ENCODE measurements at regions not wholly inside any gene's neighbourhood (a gene's known extent, or its start where the extent isn't known, plus 50 kb on each side); places are given as distances from the start of the nearest gene placed in this dataset.

DNA sequence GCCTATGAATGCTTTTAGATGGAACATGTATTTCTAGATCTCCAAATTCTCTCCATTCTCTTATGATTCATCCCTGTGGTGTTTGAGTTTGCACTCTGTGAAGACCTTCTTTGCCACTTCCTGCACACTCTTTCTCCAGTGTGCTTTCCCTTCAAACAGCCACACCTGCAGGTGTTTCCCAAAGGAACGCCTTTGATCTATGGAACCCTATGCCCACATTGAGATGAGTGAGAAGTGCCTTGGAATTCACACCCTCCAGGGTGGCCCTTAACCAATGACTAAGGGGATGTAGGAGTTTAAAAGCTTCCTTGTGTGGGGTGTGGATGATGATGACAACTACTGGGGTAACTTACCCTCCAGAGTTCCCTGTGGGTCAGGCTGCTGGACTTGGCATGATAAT is 570.1 kb downstream of the DHX35 start:
- TF ChIP-seq EZH2 (IDR thresholded peaks at IDR 0.05; ENCODE audit: borderline replicate concordance, low read length) (no peak), CTCF (IDR thresholded peaks at IDR 0.05; ENCODE audit: low read length) (no peak)
- Histone ChIP-seq H3K9me2 (ENCODE audit: low read depth, low read length) (no peaks in the 10 kb centered on the region), H3K27ac (ENCODE audit: low read depth, low read length, poor library complexity, severe bottlenecking) (no peak overlapping the region), H3F3A (ENCODE audit: insufficient read depth, low read length) (no peaks in the 10 kb centered on the region), H3K9me3 (ENCODE audit: low read length) (no peaks in the 10 kb centered on the region), H3K27me3 (ENCODE audit: insufficient read depth, low read length) (no peaks in the 10 kb centered on the region), H3K36me3 (ENCODE audit: insufficient read depth, low read length) (no peaks in the 10 kb centered on the region), H3K4me2 (ENCODE audit: low read length) (no peak overlapping the region), H3K4me1 (ENCODE audit: insufficient read depth, low read length, severe bottlenecking) (no peaks in the 10 kb centered on the region), H3K4me3 (ENCODE audit: low read depth, low read length, poor library complexity, severe bottlenecking) (no peak overlapping the region), H2AFZ (ENCODE audit: low read length) (no peak overlapping the region), H3K9ac (ENCODE audit: low read length) (no peak overlapping the region), H3K79me2 (ENCODE audit: insufficient read depth, low read length) (no peaks in the 10 kb centered on the region), H4K20me1 (ENCODE audit: insufficient read depth, low read length) (no peaks in the 10 kb centered on the region)

DNA sequence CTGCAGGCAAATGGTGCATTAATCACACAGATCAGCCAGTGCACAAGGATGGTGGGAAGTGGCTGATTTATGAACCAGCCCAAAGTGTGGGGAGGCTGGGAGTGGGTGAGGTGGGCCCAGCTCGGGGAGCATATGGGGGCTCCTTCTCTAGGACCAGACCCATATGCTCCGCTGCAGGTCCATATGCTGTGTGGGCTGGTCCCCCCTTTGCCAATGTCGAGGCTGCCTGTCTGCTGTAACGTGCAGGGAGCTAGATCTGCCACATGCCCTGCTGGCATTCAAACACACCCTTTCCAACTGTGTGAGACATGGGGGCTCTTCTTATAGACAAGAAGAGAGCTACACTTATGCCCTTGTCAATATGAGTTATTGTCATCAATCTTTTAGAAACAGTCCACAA is 566.3 kb downstream of the DHX35 start:
- Histone ChIP-seq H3K27me3 (ENCODE audit: insufficient read depth, low read length) (no peaks in the 10 kb centered on the region), H3K9ac (ENCODE audit: low read length) (no peak overlapping the region), H3K4me2 (ENCODE audit: low read length) (no peak overlapping the region), H3K4me3 (ENCODE audit: low read depth, low read length, poor library complexity, severe bottlenecking) (no peak overlapping the region), H3K79me2 (ENCODE audit: insufficient read depth, low read length) (no peaks in the 10 kb centered on the region), H3K27ac (ENCODE audit: low read depth, low read length, poor library complexity, severe bottlenecking) (no peak overlapping the region), H3K9me2 (ENCODE audit: low read depth, low read length) (no peaks in the 10 kb centered on the region), H3K36me3 (ENCODE audit: insufficient read depth, low read length) (no peaks in the 10 kb centered on the region), H3K4me1 (ENCODE audit: insufficient read depth, low read length, severe bottlenecking) (no peaks in the 10 kb centered on the region), H4K20me1 (ENCODE audit: insufficient read depth, low read length) (no peaks in the 10 kb centered on the region), H3K9me3 (ENCODE audit: low read length) (no peaks in the 10 kb centered on the region), H2AFZ (ENCODE audit: low read length) (no peak overlapping the region), H3F3A (ENCODE audit: insufficient read depth, low read length) (no peaks in the 10 kb centered on the region)
- no peak for TF ChIP-seq EZH2 (IDR thresholded peaks at IDR 0.05; ENCODE audit: borderline replicate concordance, low read length)
- TF ChIP-seq CTCF (IDR thresholded peaks at IDR 0.05; ENCODE audit: low read length) = no peak

GRCh38 chr20:39524371-39524911 is 562.3 kb downstream of the DHX35 start:
- TF ChIP-seq EZH2 (IDR thresholded peaks at IDR 0.05; ENCODE audit: borderline replicate concordance, low read length) (no peak), CTCF (IDR thresholded peaks at IDR 0.05; ENCODE audit: low read length) (no peak)
- Histone ChIP-seq H2AFZ (ENCODE audit: low read length) (no peak overlapping the region), H3K4me2 (ENCODE audit: low read length) (no peak overlapping the region), H4K20me1 (ENCODE audit: insufficient read depth, low read length) (no peaks in the 10 kb centered on the region), H3K36me3 (ENCODE audit: insufficient read depth, low read length) (no peaks in the 10 kb centered on the region), H3K27me3 (ENCODE audit: insufficient read depth, low read length) (no peaks in the 10 kb centered on the region), H3K4me3 (ENCODE audit: low read depth, low read length, poor library complexity, severe bottlenecking) (no peak overlapping the region), H3K4me1 (ENCODE audit: insufficient read depth, low read length, severe bottlenecking) (no peaks in the 10 kb centered on the region), H3K9me3 (ENCODE audit: low read length) (no peaks in the 10 kb centered on the region), H3K9ac (ENCODE audit: low read length) (no peak overlapping the region), H3K79me2 (ENCODE audit: insufficient read depth, low read length) (no peaks in the 10 kb centered on the region), H3K9me2 (ENCODE audit: low read depth, low read length) (no peaks in the 10 kb centered on the region), H3K27ac (ENCODE audit: low read depth, low read length, poor library complexity, severe bottlenecking) (no peak overlapping the region), H3F3A (ENCODE audit: insufficient read depth, low read length) (no peaks in the 10 kb centered on the region)
